PC-9 (cell line): ENCODE measurements at regions not wholly inside any gene's neighbourhood (a gene's known extent, or its start where the extent isn't known, plus 50 kb on each side); places are given as distances from the start of the nearest gene placed in this dataset.

Experiments
- EZH2 ChIP-seq: fragments of 200-600 bp; sonication (generic); IDR thresholded peaks from 2 replicates; pipeline ENCODE4 v1.8.0; 2017; ENCODE audit warnings: antibody characterized with exemption, low read depth
- TF ChIP-seq, protein P1 (sequence below): fragments of 200-600 bp; sonication (generic); conservative IDR thresholded peaks from 2 replicates; pipeline ENCODE4 v1.6.1; 2017; ENCODE audit warnings: mixed run types, antibody characterized with exemption, mild to moderate bottlenecking, moderate library complexity

DNA sequence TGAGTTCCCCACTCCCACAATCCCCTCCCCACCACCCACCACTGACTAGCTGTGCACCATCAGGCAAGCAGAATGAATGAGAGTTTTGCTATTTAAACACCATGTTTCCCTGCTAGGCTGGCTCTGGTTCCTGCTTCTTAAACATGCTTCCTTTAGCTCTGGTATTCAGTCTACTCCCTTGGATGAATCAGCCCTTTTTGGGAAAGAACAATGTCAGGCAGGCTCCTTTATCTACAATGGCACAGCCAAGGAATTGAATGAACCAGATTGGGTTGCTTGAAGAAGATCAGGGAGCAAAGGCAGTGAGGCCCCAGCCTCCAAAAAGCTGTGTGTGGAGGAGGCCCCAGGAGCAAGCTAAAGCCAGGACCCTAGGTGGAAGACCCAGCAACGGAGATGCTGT lies 92.9 kb upstream of the ISX start:
- no peak for TF ChIP-seq EZH2
- TF ChIP-seq, protein P1, sequence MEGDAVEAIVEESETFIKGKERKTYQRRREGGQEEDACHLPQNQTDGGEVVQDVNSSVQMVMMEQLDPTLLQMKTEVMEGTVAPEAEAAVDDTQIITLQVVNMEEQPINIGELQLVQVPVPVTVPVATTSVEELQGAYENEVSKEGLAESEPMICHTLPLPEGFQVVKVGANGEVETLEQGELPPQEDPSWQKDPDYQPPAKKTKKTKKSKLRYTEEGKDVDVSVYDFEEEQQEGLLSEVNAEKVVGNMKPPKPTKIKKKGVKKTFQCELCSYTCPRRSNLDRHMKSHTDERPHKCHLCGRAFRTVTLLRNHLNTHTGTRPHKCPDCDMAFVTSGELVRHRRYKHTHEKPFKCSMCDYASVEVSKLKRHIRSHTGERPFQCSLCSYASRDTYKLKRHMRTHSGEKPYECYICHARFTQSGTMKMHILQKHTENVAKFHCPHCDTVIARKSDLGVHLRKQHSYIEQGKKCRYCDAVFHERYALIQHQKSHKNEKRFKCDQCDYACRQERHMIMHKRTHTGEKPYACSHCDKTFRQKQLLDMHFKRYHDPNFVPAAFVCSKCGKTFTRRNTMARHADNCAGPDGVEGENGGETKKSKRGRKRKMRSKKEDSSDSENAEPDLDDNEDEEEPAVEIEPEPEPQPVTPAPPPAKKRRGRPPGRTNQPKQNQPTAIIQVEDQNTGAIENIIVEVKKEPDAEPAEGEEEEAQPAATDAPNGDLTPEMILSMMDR: no peak
